ENCODE measurements at regions not wholly inside any gene's neighbourhood (a gene's known extent, or its start where the extent isn't known, plus 50 kb on each side); places are given as distances from the start of the nearest gene placed in this dataset.
A peak's percentile ranks its signal among the peaks of the same experiment; 100 is the strongest.

DNA sequence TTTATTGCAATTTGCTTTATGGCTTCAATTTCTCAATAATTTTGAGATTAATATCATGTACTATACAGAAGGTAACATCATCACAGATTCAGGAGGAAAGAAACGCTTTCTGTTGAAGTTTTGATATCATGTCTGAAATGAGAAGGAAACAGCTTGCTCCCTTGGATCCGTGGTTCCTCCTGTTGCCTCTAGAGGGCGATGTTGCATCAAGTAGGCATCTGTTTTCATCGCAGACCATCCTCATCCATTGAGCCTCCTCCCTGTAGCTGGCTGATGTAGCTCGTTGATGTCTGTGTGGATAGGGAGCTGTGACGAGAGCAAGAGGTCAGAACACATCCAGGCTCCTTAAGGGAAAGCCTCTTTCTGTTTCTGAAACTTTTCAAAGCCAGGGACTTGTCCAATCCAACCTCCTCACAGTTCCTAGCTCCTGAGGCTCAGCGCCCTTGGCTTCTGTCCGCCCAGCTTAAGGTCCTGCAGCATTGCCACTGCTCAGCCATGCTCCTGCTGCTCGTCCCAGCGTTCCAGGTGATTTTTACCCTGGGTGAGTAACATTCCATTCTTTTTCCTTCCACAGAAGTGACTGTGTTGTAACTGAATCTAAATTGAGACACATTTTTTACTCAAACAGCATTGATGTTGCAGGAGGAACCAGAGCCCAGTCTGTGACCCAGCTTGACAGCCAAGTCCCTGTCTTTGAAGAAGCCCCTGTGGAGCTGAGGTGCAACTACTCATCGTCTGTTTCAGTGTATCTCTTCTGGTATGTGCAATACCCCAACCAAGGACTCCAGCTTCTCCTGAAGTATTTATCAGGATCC, 304.8 kb upstream of the OR4E1 start:
- H4K20me1 ChIP-seq (ENCODE audit: insufficient read depth, low read length) = no peaks in the 10 kb centered on the region
- no peaks in the 10 kb centered on the region for H3K79me2 ChIP-seq (ENCODE audit: insufficient read depth, low read length)
- H3K9ac ChIP-seq (ENCODE audit: insufficient read depth, low read depth, low read length) = no peak overlapping the region
- H3K4me3 ChIP-seq (replicated peaks in 1 of 3; ENCODE audit: insufficient read depth in 1 of 3, low read depth in 2 of 3, low read length in 3 of 3) = no peak overlapping the region
- ChIA-PET POLR2A (no interaction called here), CTCF (ENCODE audit: low intra/inter-chr PET ratio, low total read pairs) (interaction anchor here (1.1 kb wide), 1 partner anchor 122 kb away, joined by 5 read pairs; no protein-coding TSS in a partner anchor)
- no TSS peak for BruUV-seq (replicated peaks)
- ATAC-seq (peak; percentile 93), FAIRE-seq (peak; percentile 88), DNase-seq (ENCODE audit: low spot score) (peak; percentile 55)
- no peak overlapping the region for H2AFZ ChIP-seq (ENCODE audit: low read length)
- intact Hi-C loops (cut with micrococcal nuclease; ENCODE audit: unreplicated experiment) (no loop called here), in situ Hi-C loops (cut with HindIII; ENCODE audit: extremely low pct_ligation_motif_present, low pct_unique_long_range_greater_than_20kb) (no loop called here)
- H3K9me3 ChIP-seq (ENCODE audit: low read length) = no peaks in the 10 kb centered on the region
- no peaks in the 10 kb centered on the region for H3K4me1 ChIP-seq (ENCODE audit: insufficient read depth, low read length)
- H3K36me3 ChIP-seq (replicated peaks in 1 of 2; ENCODE audit: control insufficient read depth in 1 of 2, insufficient read depth in 2 of 2, low read length in 2 of 2) = no peaks in the 10 kb centered on the region
- H3K4me2 ChIP-seq (ENCODE audit: low read depth, low read length) = no peak overlapping the region
- no peaks in the 10 kb centered on the region for H3K27me3 ChIP-seq (ENCODE audit: control insufficient read depth in 1 of 2, insufficient read depth in 2 of 2, low read length in 2 of 2)
- 6% methylated on average over 11 of the region's 11 CpGs for WGBS (ENCODE audit: low lambda C conversion rate)
- H3K27ac ChIP-seq (ENCODE audit: extremely low read length, insufficient read depth, low read length) = no peak overlapping the region
- TF ChIP-seq ARID3A (IDR thresholded peaks at IDR 0.05; ENCODE audit: low read depth, low read length) = peak; percentile 54; the same call in 1 of the 2 replicates
- TF ChIP-seq, protein P1, sequence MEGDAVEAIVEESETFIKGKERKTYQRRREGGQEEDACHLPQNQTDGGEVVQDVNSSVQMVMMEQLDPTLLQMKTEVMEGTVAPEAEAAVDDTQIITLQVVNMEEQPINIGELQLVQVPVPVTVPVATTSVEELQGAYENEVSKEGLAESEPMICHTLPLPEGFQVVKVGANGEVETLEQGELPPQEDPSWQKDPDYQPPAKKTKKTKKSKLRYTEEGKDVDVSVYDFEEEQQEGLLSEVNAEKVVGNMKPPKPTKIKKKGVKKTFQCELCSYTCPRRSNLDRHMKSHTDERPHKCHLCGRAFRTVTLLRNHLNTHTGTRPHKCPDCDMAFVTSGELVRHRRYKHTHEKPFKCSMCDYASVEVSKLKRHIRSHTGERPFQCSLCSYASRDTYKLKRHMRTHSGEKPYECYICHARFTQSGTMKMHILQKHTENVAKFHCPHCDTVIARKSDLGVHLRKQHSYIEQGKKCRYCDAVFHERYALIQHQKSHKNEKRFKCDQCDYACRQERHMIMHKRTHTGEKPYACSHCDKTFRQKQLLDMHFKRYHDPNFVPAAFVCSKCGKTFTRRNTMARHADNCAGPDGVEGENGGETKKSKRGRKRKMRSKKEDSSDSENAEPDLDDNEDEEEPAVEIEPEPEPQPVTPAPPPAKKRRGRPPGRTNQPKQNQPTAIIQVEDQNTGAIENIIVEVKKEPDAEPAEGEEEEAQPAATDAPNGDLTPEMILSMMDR (CRISPR knock-in tag; IDR thresholded peaks at IDR 0.05) = peak; percentile 84
- TF ChIP-seq XRCC5 (optimal IDR thresholded peaks at IDR 0.05; ENCODE audit: low read length) = peak; percentile 31
- TF ChIP-seq RBM39 (IDR thresholded peaks at IDR 0.05; ENCODE audit: low read depth, low read length, poor library complexity, severe bottlenecking) = no peak
- 0 out of 2 replicates have a peak, but pooled peaks have one; percentile 62 for TF ChIP-seq ZNF724P (CRISPR knock-in tag; IDR thresholded peaks at IDR 0.05; ENCODE audit: borderline replicate concordance)
- TF ChIP-seq, protein P2, sequence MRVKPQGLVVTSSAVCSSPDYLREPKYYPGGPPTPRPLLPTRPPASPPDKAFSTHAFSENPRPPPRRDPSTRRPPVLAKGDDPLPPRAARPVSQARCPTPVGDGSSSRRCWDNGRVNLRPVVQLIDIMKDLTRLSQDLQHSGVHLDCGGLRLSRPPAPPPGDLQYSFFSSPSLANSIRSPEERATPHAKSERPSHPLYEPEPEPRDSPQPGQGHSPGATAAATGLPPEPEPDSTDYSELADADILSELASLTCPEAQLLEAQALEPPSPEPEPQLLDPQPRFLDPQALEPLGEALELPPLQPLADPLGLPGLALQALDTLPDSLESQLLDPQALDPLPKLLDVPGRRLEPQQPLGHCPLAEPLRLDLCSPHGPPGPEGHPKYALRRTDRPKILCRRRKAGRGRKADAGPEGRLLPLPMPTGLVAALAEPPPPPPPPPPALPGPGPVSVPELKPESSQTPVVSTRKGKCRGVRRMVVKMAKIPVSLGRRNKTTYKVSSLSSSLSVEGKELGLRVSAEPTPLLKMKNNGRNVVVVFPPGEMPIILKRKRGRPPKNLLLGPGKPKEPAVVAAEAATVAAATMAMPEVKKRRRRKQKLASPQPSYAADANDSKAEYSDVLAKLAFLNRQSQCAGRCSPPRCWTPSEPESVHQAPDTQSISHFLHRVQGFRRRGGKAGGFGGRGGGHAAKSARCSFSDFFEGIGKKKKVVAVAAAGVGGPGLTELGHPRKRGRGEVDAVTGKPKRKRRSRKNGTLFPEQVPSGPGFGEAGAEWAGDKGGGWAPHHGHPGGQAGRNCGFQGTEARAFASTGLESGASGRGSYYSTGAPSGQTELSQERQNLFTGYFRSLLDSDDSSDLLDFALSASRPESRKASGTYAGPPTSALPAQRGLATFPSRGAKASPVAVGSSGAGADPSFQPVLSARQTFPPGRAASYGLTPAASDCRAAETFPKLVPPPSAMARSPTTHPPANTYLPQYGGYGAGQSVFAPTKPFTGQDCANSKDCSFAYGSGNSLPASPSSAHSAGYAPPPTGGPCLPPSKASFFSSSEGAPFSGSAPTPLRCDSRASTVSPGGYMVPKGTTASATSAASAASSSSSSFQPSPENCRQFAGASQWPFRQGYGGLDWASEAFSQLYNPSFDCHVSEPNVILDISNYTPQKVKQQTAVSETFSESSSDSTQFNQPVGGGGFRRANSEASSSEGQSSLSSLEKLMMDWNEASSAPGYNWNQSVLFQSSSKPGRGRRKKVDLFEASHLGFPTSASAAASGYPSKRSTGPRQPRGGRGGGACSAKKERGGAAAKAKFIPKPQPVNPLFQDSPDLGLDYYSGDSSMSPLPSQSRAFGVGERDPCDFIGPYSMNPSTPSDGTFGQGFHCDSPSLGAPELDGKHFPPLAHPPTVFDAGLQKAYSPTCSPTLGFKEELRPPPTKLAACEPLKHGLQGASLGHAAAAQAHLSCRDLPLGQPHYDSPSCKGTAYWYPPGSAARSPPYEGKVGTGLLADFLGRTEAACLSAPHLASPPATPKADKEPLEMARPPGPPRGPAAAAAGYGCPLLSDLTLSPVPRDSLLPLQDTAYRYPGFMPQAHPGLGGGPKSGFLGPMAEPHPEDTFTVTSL (CRISPR knock-in tag; IDR thresholded peaks at IDR 0.05; ENCODE audit: borderline replicate concordance) = no peak
- TF ChIP-seq STAG1 (CRISPR knock-in tag; IDR thresholded peaks at IDR 0.05) = peak; percentile 32
- peak; percentile 37 for TF ChIP-seq TEAD3 (CRISPR knock-in tag; optimal IDR thresholded peaks at IDR 0.05; ENCODE audit: borderline replicate concordance)

All from HepG2 (cell line).